ENCODE measurements at regions not wholly inside any gene's neighbourhood (a gene's known extent, or its start where the extent isn't known, plus 50 kb on each side); places are given as distances from the start of the nearest gene placed in this dataset.

DNA sequence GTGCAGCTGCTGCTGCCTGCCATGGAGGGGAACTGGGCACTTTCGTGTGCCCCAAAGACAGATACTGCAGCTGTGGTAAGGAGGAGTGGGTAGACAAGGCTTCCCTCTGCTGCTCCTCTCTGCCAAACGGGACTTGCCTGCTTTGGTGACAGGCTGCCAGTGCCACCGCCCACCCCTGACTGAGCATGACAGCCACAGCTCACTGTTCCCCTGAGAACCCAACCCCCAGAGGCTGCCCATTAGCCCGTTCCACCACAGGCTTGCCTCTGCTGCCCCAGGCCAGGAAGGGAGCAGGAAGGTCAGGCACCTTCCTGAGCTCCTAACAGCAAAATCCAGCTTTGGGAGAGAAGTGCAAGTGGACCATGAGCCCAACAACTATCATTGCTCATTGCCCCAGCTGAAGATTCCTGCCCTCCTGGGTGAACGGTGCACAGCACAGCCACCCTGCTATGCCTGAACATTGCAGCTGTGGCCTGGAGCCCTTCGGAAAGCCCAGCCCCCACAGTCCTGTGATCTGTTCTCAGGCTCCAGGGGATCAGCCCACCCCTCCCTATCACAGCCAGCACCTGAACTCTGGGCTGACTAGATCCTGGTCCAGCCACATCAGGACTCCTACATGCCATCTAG is 58.7 kb upstream of the ANTXRL start:
- TF ChIP-seq, protein P1, sequence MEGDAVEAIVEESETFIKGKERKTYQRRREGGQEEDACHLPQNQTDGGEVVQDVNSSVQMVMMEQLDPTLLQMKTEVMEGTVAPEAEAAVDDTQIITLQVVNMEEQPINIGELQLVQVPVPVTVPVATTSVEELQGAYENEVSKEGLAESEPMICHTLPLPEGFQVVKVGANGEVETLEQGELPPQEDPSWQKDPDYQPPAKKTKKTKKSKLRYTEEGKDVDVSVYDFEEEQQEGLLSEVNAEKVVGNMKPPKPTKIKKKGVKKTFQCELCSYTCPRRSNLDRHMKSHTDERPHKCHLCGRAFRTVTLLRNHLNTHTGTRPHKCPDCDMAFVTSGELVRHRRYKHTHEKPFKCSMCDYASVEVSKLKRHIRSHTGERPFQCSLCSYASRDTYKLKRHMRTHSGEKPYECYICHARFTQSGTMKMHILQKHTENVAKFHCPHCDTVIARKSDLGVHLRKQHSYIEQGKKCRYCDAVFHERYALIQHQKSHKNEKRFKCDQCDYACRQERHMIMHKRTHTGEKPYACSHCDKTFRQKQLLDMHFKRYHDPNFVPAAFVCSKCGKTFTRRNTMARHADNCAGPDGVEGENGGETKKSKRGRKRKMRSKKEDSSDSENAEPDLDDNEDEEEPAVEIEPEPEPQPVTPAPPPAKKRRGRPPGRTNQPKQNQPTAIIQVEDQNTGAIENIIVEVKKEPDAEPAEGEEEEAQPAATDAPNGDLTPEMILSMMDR (conservative IDR thresholded peaks at IDR 0.05; ENCODE audit: low read depth, low read length) = no peak
- TF ChIP-seq EZH2 (IDR thresholded peaks at IDR 0.05; ENCODE audit: borderline replicate concordance, low read depth, low read length, poor library complexity, severe bottlenecking) = no peak

Data from A673 (cell line).